ENCODE measurements at regions not wholly inside any gene's neighbourhood (a gene's known extent, or its start where the extent isn't known, plus 50 kb on each side); places are given as distances from the start of the nearest gene placed in this dataset.

GRCh38 chr22:48976556-48977535 is 850.8 kb downstream of the BRD1 start:
- no peak for DNase-seq

- no peak for DNase-seq
Observed at GRCh38 chr22:48975886-48976285, 851.8 kb downstream of the BRD1 start.

GRCh38 chr22:48975316-48975741 is 852.3 kb downstream of the BRD1 start:
- DNase-seq: no peak

GRCh38 chr22:48974443-48975315 is 853.0 kb downstream of the BRD1 start:
- no peak for DNase-seq

GRCh38 chr22:48973694-48974041 is 854.0 kb downstream of the BRD1 start:
- no peak for DNase-seq

- DNase-seq: no peak
Observed at GRCh38 chr22:48972979-48973693, 854.5 kb downstream of the BRD1 start.

GRCh38 chr22:48968201-48968959 is 859.3 kb downstream of the BRD1 start:
- no peak for DNase-seq

GRCh38 chr22:48963405-48963804 is 864.3 kb downstream of the BRD1 start:
- no peak for DNase-seq

GRCh38 chr22:48961705-48962104 is 866.0 kb downstream of the BRD1 start:
- DNase-seq: no peak

GRCh38 chr22:48960980-48961660 is 866.6 kb downstream of the BRD1 start:
- DNase-seq: no peak

GRCh38 chr22:48960576-48960975 is 867.1 kb downstream of the BRD1 start:
- no peak for DNase-seq

DNA sequence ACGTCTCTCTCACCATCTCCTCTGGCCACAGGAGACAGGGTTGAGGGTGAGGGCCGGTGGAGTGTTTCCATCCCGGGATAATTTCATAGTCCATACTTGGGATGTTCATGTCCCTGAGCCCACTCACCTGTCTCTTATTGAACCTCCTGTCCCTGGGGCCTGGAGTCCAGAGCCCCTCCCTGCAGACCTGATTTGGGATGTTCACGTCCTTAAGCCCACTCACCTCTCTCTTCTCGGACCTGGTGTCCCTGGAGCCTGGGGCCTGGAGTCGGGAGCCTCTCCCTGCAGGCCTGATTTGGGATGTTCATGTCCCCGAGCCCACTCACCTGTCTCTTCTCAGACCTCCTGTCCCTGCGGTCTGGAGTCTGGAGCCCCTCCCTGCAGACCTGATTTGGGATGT is 868.2 kb downstream of the BRD1 start:
- no peak for DNase-seq

DNA sequence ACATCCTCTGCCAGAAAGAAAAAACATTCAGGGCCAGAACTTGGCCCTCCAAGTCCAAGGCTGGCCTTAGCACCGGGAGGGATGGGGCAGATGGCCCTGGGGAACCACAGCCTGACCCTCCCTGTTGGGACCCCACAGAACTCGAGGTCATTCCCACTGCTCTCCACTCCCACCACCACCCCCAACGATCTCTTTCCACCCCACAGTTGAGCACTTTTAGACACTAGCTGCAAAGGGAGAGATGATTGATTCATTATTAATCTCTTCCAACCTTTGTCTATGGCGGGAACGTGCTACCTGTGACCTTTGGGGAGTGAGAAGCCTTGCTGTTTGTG is 869.7 kb downstream of the BRD1 start:
- DNase-seq: no peak

DNA sequence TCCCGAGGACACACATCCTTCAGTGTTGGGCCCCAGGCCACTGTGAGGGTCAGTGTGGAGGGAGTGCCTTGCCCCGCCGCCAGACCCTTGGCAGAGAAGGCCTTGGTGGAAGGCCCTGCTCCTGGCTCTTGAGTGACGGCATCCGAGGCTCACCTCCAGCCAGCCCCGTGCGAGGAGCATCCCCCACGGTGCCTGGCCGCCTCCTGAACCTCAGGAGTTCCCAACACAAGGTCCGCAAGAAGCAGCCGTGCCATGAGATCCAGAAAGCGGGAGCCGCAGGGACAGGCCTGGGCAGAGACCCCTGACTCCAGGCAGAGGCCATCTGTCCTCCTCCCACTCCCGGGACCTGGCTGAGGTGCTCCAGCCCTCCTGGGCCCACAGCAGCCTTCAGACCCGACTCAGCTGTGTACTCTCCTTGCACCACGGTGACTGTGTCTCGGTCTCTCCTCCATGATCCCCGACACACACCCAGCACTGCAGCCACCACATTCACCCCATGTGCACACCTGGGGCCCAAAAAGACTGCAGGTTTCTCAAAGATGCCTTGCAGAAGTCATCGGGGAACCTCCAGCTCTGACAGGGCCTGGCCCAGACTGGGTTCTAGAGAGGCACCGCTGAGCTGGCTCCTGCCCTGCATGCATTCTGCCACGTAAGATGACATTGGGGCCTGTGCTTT is 870.2 kb downstream of the BRD1 start:
- DNase-seq: no peak

- DNase-seq: no peak
Observed at GRCh38 chr22:48955351-48956311, 872.0 kb downstream of the BRD1 start.

GRCh38 chr22:48954781-48955311 is 872.8 kb downstream of the BRD1 start:
- DNase-seq: no peak

- no peak for DNase-seq
Observed at GRCh38 chr22:48953830-48954229, 873.8 kb downstream of the BRD1 start.

- no peak for DNase-seq
Observed at GRCh38 chr22:48953103-48953720, 874.5 kb downstream of the BRD1 start.

Measured in GOT3 (cell line).